Mucosa of rectum (tissue), 2 donors: ENCODE measurements at regions not wholly inside any gene's neighbourhood (a gene's known extent, or its start where the extent isn't known, plus 50 kb on each side); places are given as distances from the start of the nearest gene placed in this dataset.
"Not testable (repeated sequence)": the region's sequence is repeated elsewhere in the genome, so short reads cannot be mapped to it uniquely, and the experiment has no call there.

Experiments used
- H3K27ac ChIP-seq, 2 donors: one replicate each; pipeline ENCODE4 v1.7.0; 2013; ENCODE audit warnings: inconsistent platforms in 2 of 2, low read depth in 2 of 2, low read length in 2 of 2
- H3K27me3 ChIP-seq, 2 donors: one replicate each; pipeline ENCODE4 v1.7.0; 2013; ENCODE audit warnings: low read length in 2 of 2; ENCODE audit not compliant: control insufficient read depth in 2 of 2, insufficient read depth in 2 of 2
- H3K36me3 ChIP-seq, 2 donors: one replicate each; pipeline ENCODE4 v1.7.0; 2013; ENCODE audit warnings: low read length in 2 of 2; ENCODE audit not compliant: control insufficient read depth in 2 of 2, insufficient read depth in 2 of 2
- H3K4me1 ChIP-seq, 2 donors: one replicate each; pipeline ENCODE4 v1.7.0; 2013; ENCODE audit warnings: low read length in 2 of 2, mild to moderate bottlenecking in 1 of 2; ENCODE audit not compliant: control insufficient read depth in 2 of 2, insufficient read depth in 2 of 2
- H3K4me3 ChIP-seq, 2 donors: one replicate each; pipeline ENCODE4 v1.7.0; 2013; ENCODE audit warnings: low read length in 2 of 2
- H3K9ac ChIP-seq, 2 donors: one replicate each; pipeline ENCODE4 v1.7.0; 2013; ENCODE audit warnings: low read length in 2 of 2, low read depth in 1 of 2, mild to moderate bottlenecking in 1 of 2
- H3K9me3 ChIP-seq, 2 donors: one replicate each; pipeline ENCODE4 v1.7.0; 2013; ENCODE audit warnings: low read length in 2 of 2; ENCODE audit not compliant: control insufficient read depth in 2 of 2
- donor health status: healthy.
- donor health status: Normal muscosa, but diverticular disease.

DNA sequence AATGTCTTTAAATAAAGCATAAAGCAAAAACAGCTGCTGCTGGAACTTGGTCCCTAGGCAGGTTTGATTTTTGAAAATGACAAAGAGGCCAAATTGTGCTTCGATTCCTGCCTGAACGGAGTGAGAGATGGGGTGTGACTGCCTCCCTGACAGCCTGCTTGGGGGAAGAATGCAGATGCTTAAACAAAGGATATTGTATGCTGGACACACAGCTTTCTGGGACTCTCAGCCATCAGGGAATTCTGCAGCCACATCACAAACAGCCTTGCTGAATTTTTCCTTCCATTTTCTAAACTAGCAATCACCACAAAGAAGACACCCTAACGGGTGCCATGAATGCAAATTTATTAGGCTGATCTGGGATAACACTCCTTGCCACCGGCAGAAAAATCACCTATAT lies 83.9 kb upstream of the CPEB2 start:
- Histone ChIP-seq H3K9me3 (no peaks in the 10 kb centered on the region), H3K9ac (no peak overlapping the region), H3K4me1 (peaks cover 0 to 2% of the 10 kb centered on the region in 2 donors), H3K27me3 (no peaks in the 10 kb centered on the region), H3K27ac (no peak overlapping the region), H3K36me3 (no peaks in the 10 kb centered on the region), H3K4me3 (no peak overlapping the region)

DNA sequence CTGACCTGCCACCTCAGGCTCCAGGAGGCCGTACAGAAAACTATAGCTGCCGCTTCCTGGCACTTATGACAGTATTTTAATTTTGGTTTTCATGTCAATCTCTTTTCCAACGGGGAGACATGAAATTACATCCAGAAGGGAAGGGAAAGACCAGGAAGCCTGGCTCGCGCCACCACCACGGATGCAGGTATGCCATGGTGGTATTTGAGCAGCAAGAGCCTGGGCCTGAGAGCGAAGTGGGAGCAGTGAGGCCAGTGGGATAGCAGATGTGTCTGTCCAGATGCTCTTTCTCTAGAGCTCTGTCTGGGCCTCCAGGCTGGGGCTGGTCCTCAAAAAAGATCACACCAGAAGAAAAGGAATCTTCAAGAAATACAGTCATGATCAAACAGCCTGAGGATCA lies 82.5 kb upstream of the CPEB2 start:
- Histone ChIP-seq H3K27ac (no peak overlapping the region), H3K9ac (no peak overlapping the region), H3K27me3 (no peaks in the 10 kb centered on the region), H3K36me3 (no peaks in the 10 kb centered on the region), H3K4me1 (peaks cover 0 to 2% of the 10 kb centered on the region in 2 donors), H3K9me3 (no peaks in the 10 kb centered on the region), H3K4me3 (no peak overlapping the region)

DNA sequence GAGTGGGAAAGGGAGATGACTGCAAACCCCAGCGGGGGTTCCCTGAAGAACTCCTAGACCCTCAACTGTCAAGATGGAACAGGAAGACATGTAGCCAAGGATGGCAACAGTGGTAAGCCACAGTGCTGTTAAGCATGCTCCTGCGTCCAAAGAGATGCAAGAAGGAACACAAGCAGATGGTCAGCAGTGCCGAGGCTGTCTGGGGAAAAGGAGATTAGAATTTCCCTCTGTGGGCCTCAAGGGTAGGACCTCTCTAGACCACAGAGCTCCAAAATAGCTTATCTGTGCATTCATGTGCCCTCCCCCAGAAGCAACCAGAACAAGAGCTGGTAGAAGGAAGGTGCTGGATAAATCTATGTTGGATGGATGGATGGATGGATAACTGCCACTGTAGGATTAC lies 82.0 kb upstream of the CPEB2 start:
- Histone ChIP-seq H3K36me3 (no peaks in the 10 kb centered on the region), H3K4me1 (peaks cover 0 to 2% of the 10 kb centered on the region in 2 donors), H3K9ac (no peak overlapping the region), H3K27ac (no peak overlapping the region), H3K4me3 (no peak overlapping the region), H3K9me3 (no peaks in the 10 kb centered on the region), H3K27me3 (no peaks in the 10 kb centered on the region)

DNA sequence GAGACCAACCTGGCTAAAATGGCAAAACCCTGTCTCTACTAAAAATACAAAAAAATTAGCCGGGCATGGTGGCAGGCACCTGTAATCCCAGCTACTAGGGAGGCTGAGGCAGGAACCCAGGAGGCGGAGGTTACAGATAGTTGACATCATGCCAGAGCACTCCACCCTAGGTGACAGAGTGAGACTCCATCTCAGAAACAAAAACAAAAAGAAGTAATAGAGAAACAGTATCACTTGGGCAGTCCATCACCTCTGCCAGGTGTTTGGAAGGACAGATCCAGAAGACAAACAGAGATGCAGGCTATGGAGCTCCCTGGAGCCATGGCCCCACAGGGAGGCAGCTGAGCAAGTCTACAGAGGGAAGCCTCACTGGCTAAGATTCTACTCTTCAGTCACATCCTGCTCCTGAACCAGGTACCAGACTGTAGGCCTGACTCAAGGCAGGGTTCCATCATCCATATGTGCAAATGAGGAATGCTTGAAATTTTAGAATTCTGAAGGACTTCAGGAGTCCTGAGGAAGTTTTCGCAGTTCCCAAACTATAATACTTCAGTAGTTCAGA lies 81.4 kb upstream of the CPEB2 start:
- Histone ChIP-seq H3K36me3 (no peaks in the 10 kb centered on the region), H3K4me1 (peaks cover 0 to 2% of the 10 kb centered on the region in 2 donors), H3K9me3 (no peaks in the 10 kb centered on the region), H3K27me3 (no peaks in the 10 kb centered on the region), H3K9ac (no peak overlapping the region), H3K27ac (no peak overlapping the region), H3K4me3 (no peak overlapping the region)

DNA sequence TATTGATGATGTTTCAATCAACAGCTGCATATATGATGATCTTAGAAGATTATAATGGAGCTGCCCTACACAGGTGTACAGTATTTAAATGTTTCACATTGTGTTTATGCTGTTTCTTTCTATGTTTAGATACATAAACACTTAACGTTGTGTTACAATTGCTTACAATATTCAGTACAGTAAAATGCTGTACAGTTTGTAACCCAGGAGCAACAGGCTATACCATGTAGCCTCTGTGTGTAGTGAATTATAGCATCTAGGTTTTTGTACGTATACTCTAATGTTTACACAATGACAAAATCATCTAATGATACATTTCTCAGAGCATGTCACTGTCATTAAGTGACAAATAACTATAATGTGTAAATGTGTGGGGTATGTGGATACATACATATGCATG lies 80.5 kb upstream of the CPEB2 start:
- H3K4me3 ChIP-seq, H3K27me3 ChIP-seq, H3K9ac ChIP-seq, H3K27ac ChIP-seq, H3K4me1 ChIP-seq, H3K9me3 ChIP-seq, H3K36me3 ChIP-seq: not testable (repeated sequence)

DNA sequence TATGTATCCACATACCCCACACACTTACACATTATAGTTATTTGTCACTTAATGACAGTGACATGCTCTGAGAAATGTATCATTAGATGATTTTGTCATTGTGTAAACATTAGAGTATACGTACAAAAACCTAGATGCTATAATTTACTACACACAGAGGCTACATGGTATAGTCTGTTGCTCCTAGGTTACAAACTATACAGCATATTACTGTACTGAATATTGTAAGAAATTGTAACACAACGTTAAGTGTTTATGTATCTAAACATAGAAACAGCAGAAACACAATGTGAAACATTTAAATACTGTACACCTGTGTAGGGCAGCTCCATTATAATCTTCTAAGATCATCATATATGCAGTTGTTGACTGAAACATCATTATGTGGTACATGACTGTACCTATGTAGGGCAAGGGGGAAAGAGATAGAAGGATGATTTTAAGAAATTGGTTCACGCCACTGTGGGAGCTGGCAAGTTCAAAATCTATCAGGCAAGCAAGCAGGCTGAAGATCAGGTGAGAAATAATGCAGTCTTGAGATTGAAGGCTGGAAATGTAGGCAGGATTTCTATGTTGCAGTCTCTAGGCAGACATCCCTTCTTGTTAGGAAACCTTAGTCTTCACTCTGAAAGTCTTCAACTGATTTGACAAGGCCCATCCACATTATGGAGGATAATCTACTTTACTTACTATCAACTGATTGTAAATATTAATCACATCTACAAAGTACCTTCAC lies 78.0 kb upstream of the CPEB2 start:
- H3K4me1 ChIP-seq = no peaks in the 10 kb centered on the region
- no peak overlapping the region for H3K27ac ChIP-seq
- H3K9ac ChIP-seq = no peak overlapping the region
- H3K27me3 ChIP-seq = no peaks in the 10 kb centered on the region
- H3K9me3 ChIP-seq = no peaks in the 10 kb centered on the region
- H3K4me3 ChIP-seq = no peak overlapping the region
- H3K36me3 ChIP-seq = no peaks in the 10 kb centered on the region

DNA sequence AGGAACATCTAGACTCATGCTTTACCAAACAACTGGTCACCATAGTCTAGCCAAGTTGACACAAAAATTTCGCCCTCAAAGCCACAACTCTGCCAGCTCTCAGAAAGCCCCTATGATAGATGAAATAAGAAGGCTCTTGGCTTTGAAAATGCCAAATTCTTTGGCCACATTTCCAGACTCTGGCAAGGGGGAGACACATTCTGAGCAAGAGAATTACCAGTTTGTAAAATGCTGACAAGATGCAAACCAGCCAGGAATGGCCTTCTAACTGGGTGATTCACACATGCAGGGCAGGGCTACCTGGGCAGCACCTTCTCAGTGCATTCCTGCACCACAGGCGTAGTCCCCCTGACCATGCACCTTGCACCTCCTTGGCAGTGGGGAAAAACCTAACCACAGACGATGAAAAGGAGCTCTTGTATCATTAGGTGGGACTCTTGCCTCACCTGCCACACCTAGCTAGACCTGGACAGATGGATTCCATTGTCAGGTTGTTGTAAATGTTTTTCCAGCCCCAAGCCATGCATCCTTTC lies 77.4 kb upstream of the CPEB2 start:
- H3K9ac ChIP-seq = no peak overlapping the region
- H3K4me3 ChIP-seq = no peak overlapping the region
- H3K9me3 ChIP-seq = no peaks in the 10 kb centered on the region
- H3K27ac ChIP-seq = no peak overlapping the region
- no peaks in the 10 kb centered on the region for H3K4me1 ChIP-seq
- H3K27me3 ChIP-seq = no peaks in the 10 kb centered on the region
- H3K36me3 ChIP-seq = no peaks in the 10 kb centered on the region

DNA sequence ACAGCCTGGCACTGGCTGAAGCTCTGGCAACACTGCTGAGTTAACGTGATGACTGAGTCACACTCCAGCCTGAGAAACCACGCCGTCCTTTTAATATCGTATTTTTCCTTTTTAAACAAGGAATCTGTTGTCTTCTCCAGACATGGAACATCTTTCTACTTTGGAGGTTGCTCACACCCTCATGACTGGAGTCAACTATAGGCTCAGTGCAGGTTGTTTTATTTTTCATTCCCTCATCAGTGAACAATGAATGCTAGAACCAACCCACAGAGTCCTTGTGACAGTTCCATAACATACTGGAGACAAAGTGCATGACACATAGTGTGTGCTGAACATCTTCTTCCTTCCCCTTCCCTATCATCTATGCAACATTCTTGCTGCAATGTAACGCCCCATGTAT lies 76.8 kb upstream of the CPEB2 start:
- Histone ChIP-seq H3K27ac (no peak overlapping the region), H3K27me3 (no peaks in the 10 kb centered on the region), H3K4me3 (no peak overlapping the region), H3K36me3 (no peaks in the 10 kb centered on the region), H3K9ac (no peak overlapping the region), H3K9me3 (no peaks in the 10 kb centered on the region), H3K4me1 (no peaks in the 10 kb centered on the region)

DNA sequence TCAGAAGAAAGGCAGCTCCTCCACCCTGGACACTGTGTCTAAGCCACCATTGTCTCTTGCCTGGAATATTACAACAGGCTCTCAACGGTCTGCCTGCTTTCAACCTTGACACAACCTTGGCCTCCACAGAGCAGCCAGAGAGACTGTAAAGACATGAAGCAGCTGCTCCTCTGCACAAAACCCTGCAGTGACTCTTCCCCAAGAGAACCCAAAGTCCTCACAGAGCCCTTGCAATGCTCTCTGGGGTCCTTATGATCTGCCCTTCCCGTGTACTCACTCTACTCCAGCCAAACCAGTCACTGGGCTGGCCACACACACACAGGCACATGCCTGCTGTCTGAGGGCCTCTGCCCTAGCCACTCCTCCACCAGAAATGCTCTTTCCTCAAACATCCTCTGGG lies 75.9 kb upstream of the CPEB2 start:
- no peak overlapping the region for H3K9ac ChIP-seq
- H3K27ac ChIP-seq = no peak overlapping the region
- no peaks in the 10 kb centered on the region for H3K27me3 ChIP-seq
- no peaks in the 10 kb centered on the region for H3K4me1 ChIP-seq
- H3K4me3 ChIP-seq = no peak overlapping the region
- H3K9me3 ChIP-seq = no peaks in the 10 kb centered on the region
- H3K36me3 ChIP-seq = no peaks in the 10 kb centered on the region

DNA sequence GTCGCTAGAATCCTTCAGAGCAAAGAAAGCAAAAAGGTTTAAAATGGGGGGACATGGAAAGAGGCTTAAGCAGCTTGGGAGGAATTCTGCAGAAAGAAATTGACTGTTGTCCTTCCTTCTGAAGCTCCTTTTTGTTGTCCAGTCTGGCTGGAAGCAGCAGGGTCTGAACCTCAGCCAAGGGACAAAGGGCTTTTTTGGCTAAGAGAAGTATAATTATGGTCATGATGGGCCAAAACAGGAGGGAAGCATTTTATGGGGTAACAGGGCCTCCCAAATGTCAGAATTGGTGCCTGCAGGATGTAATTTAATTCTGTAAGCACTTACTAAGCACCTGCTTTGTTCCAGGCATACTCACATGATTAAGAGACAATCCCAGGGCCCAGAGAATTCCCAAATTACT lies 74.2 kb upstream of the CPEB2 start:
- H3K4me1 ChIP-seq = no peaks in the 10 kb centered on the region
- no peak overlapping the region for H3K27ac ChIP-seq
- no peaks in the 10 kb centered on the region for H3K9me3 ChIP-seq
- H3K27me3 ChIP-seq = no peaks in the 10 kb centered on the region
- H3K36me3 ChIP-seq = no peaks in the 10 kb centered on the region
- H3K4me3 ChIP-seq = no peak overlapping the region
- H3K9ac ChIP-seq = no peak overlapping the region
